ENCODE measurements at regions not wholly inside any gene's neighbourhood (a gene's known extent, or its start where the extent isn't known, plus 50 kb on each side); places are given as distances from the start of the nearest gene placed in this dataset.

DNA sequence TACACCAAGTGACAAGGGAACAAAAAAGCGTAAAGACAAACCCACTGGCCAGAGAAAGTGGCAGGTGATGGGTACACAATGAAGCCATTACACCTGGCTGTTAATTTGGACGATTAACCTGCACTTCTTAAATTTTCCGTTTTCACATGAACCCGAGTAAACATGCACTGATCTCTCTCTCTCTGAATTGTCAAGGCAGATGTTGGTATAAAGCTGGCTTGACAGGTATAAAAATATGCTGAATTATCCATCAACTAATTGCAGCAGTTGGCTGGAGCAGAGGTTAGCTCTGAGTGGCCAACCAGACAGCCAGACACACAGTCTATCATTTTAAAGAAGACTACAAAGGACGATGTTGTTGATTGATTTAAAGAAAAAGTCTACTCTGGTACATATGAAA is 561.7 kb upstream of the ALCAM start:
- Mint-ChIP-seq H3K4me3 (no peak overlapping the region), H3K36me3 (no peaks in the 10 kb centered on the region), H3K9me3 (no peaks in the 10 kb centered on the region), H3K27ac (no peak overlapping the region), H3K27me3 (no peaks in the 10 kb centered on the region), H3K4me1 (ENCODE audit: unreplicated experiment) (peaks cover 10% of the 10 kb centered on the region)
- DNase-seq (ENCODE audit: extremely low spot score, unreplicated experiment): no peak
- TF ChIP-seq, protein P1, sequence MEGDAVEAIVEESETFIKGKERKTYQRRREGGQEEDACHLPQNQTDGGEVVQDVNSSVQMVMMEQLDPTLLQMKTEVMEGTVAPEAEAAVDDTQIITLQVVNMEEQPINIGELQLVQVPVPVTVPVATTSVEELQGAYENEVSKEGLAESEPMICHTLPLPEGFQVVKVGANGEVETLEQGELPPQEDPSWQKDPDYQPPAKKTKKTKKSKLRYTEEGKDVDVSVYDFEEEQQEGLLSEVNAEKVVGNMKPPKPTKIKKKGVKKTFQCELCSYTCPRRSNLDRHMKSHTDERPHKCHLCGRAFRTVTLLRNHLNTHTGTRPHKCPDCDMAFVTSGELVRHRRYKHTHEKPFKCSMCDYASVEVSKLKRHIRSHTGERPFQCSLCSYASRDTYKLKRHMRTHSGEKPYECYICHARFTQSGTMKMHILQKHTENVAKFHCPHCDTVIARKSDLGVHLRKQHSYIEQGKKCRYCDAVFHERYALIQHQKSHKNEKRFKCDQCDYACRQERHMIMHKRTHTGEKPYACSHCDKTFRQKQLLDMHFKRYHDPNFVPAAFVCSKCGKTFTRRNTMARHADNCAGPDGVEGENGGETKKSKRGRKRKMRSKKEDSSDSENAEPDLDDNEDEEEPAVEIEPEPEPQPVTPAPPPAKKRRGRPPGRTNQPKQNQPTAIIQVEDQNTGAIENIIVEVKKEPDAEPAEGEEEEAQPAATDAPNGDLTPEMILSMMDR (conservative IDR thresholded peaks at IDR 0.05): no peak

DNA sequence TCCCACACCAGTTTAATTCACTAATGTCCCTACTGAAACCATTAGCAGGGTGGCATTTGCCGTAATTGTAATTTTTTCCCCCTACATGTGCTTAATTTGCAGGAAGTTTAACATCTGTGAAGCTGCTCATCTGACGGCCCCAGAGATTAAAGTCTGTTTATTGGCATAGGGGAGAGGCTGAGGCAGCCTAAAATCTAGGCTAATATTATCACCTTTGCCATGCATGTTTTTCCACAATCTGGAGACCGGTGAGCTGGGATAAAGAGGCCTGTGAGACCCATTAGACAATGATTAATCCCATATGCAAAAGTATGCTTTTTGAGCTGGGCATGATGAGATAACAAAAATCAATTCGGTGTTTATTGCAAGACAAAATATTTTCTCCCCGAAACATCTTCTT is 561.2 kb upstream of the ALCAM start:
- Mint-ChIP-seq H3K9me3 (no peaks in the 10 kb centered on the region), H3K4me1 (ENCODE audit: unreplicated experiment) (peaks cover 10% of the 10 kb centered on the region), H3K27me3 (no peaks in the 10 kb centered on the region), H3K27ac (no peak overlapping the region), H3K4me3 (no peak overlapping the region), H3K36me3 (no peaks in the 10 kb centered on the region)
- TF ChIP-seq, protein P1 (conservative IDR thresholded peaks at IDR 0.05): no peak
- no peak for DNase-seq (ENCODE audit: extremely low spot score, unreplicated experiment)

DNA sequence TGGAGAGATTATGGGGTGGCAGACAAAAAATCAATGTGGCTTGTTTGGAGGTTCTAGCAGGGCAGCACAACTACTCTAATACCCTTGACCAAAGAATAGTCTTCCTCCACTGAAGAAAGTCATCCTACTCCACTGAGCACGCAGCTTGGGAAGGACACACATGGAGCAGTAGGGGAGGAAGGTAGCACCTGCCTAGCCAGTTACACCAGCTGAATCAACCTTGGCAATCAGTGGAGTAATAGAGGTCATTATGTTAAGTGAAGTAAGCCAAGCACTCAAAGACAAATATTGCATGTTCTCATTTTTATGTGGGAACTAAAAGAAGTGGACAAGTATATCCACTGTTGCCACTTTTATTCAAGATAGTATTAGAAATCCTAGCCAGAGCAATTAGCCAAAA is 555.8 kb upstream of the ALCAM start:
- Mint-ChIP-seq H3K9me3 (no peaks in the 10 kb centered on the region), H3K36me3 (no peaks in the 10 kb centered on the region), H3K27me3 (no peaks in the 10 kb centered on the region), H3K4me3 (no peak overlapping the region), H3K27ac (no peak overlapping the region), H3K4me1 (ENCODE audit: unreplicated experiment) (peaks cover 9% of the 10 kb centered on the region)
- TF ChIP-seq, protein P1 (conservative IDR thresholded peaks at IDR 0.05): no peak
- DNase-seq (ENCODE audit: extremely low spot score, unreplicated experiment): no peak

DNA sequence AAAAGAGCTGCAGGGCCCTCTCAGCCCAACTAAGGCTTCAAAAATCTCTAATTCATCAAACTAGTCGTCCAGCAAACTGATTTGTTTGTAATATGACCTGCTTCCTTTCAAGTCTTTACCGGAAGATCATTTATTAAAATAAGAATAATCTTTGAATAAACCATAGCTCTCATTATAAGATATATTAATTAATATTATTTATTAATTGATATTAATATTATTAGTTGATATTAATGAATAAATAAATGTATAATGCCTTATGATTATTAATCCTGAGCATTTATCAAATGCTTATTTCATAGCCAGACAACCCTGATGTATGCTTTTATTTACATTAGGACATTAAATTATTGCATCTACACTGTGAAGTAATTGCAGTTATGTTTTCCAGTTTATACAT is 550.7 kb upstream of the ALCAM start:
- no peak for DNase-seq (ENCODE audit: extremely low spot score, unreplicated experiment)
- H3K4me1 Mint-ChIP-seq (ENCODE audit: unreplicated experiment): peaks cover 13% of the 10 kb centered on the region
- H3K27me3 Mint-ChIP-seq: no peaks in the 10 kb centered on the region
- H3K9me3 Mint-ChIP-seq: peaks cover 5% of the 10 kb centered on the region
- TF ChIP-seq, protein P1 (conservative IDR thresholded peaks at IDR 0.05): no peak
- H3K27ac Mint-ChIP-seq: no peak overlapping the region
- no peak overlapping the region for H3K4me3 Mint-ChIP-seq
- H3K36me3 Mint-ChIP-seq: peaks cover 3% of the 10 kb centered on the region

DNA sequence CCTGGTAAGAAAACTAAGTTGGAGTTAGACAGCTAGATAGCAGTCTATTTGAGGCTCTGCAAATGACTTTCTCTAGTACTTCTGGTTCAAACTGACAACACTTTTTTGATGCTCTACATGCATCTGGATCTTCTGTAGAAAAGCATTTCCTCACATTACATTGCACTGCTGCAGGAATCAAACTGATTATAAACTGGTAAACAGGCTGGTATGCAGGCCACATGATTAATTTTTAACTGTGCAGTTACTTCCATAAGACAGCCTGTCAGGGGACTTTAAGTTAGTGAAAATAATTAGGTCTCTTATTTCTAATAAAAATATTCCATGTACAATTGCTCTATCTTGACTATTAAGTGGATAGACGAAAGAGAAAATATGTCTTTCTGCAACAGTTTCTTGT is 550.0 kb upstream of the ALCAM start:
- no peak for DNase-seq (ENCODE audit: extremely low spot score, unreplicated experiment)
- Mint-ChIP-seq H3K27ac (no peak overlapping the region), H3K9me3 (peaks cover 5% of the 10 kb centered on the region), H3K36me3 (peaks cover 3% of the 10 kb centered on the region), H3K4me3 (no peak overlapping the region), H3K27me3 (no peaks in the 10 kb centered on the region), H3K4me1 (ENCODE audit: unreplicated experiment) (peaks cover 13% of the 10 kb centered on the region)
- TF ChIP-seq, protein P1 (conservative IDR thresholded peaks at IDR 0.05): no peak

DNA sequence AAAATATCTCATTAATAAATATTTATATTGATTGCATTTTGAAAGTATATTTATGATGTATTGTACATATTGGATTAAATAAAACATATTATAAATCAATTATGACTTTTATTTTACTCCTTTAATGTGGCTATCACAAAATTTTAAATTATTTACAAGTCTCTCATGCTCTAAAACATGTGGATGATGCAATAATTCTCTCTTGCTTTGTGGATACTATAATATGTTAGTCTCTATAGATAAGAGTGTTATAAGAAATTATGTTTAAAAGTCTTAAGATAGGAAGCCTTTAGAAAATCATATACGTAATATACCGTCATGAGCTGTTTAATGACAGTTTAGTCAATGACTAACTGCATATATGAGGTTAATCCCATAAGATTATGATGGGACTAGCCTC is 547.4 kb upstream of the ALCAM start:
- Mint-ChIP-seq H3K27ac (no peak overlapping the region), H3K36me3 (peaks cover 8% of the 10 kb centered on the region), H3K27me3 (no peaks in the 10 kb centered on the region), H3K4me3 (no peak overlapping the region), H3K4me1 (ENCODE audit: unreplicated experiment) (peaks cover 13% of the 10 kb centered on the region), H3K9me3 (peaks cover 9% of the 10 kb centered on the region)
- TF ChIP-seq, protein P1 (conservative IDR thresholded peaks at IDR 0.05): no peak
- no peak for DNase-seq (ENCODE audit: extremely low spot score, unreplicated experiment)

All from type B pancreatic cell (in vitro differentiated cells).